ENCODE measurements at regions not wholly inside any gene's neighbourhood (a gene's known extent, or its start where the extent isn't known, plus 50 kb on each side); places are given as distances from the start of the nearest gene placed in this dataset.

- ATAC-seq (no peak), DNase-seq (no peak)
- no peaks in the 10 kb centered on the region for H3K36me3 ChIP-seq (ENCODE audit: low read depth)
- TF ChIP-seq CTCF (IDR thresholded peaks at IDR 0.05): no peak
- H3K4me3 ChIP-seq: no peak overlapping the region
- no peaks in the 10 kb centered on the region for H3K4me1 ChIP-seq (ENCODE audit: low read depth)
- H3K9me3 ChIP-seq: no peaks in the 10 kb centered on the region
- intact Hi-C loops (cut with DNase I, micrococcal nuclease): no loop called here
Observed at GRCh38 chr20:43294031-43294430, 104.3 kb upstream of the PTPRT start.

GRCh38 chr20:43293068-43293786 is 103.5 kb upstream of the PTPRT start:
- no peak for TF ChIP-seq CTCF (IDR thresholded peaks at IDR 0.05)
- intact Hi-C loops (cut with DNase I, micrococcal nuclease): no loop called here
- Histone ChIP-seq H3K4me1 (ENCODE audit: low read depth) (no peaks in the 10 kb centered on the region), H3K4me3 (no peak overlapping the region), H3K36me3 (ENCODE audit: low read depth) (no peaks in the 10 kb centered on the region), H3K9me3 (no peaks in the 10 kb centered on the region)
- no peak for DNase-seq
- no peak for ATAC-seq

GRCh38 chr20:43292222-43292621 is 102.5 kb upstream of the PTPRT start:
- Histone ChIP-seq H3K4me1 (ENCODE audit: low read depth) (no peaks in the 10 kb centered on the region), H3K4me3 (no peak overlapping the region), H3K36me3 (ENCODE audit: low read depth) (no peaks in the 10 kb centered on the region), H3K9me3 (no peaks in the 10 kb centered on the region)
- no peak for TF ChIP-seq CTCF (IDR thresholded peaks at IDR 0.05)
- intact Hi-C loops (cut with DNase I, micrococcal nuclease): no loop called here
- no peak for DNase-seq
- ATAC-seq: no peak

- H3K9me3 ChIP-seq: no peaks in the 10 kb centered on the region
- intact Hi-C loops (cut with DNase I, micrococcal nuclease): no loop called here
- no peaks in the 10 kb centered on the region for H3K36me3 ChIP-seq (ENCODE audit: low read depth)
- DNase-seq: no peak
- no peak overlapping the region for H3K4me3 ChIP-seq
- no peak for TF ChIP-seq CTCF (IDR thresholded peaks at IDR 0.05)
- no peaks in the 10 kb centered on the region for H3K4me1 ChIP-seq (ENCODE audit: low read depth)
- ATAC-seq: no peak
Observed at GRCh38 chr20:43287637-43288036, 97.9 kb upstream of the PTPRT start.

- no peak for TF ChIP-seq CTCF (IDR thresholded peaks at IDR 0.05)
- no peak for ATAC-seq
- H3K4me1 ChIP-seq (ENCODE audit: low read depth): no peaks in the 10 kb centered on the region
- H3K9me3 ChIP-seq: no peaks in the 10 kb centered on the region
- H3K4me3 ChIP-seq: no peak overlapping the region
- no peak for DNase-seq
- H3K36me3 ChIP-seq (ENCODE audit: low read depth): no peaks in the 10 kb centered on the region
- intact Hi-C loops (cut with DNase I, micrococcal nuclease): no loop called here
Observed at GRCh38 chr20:43285170-43285569, 95.5 kb upstream of the PTPRT start.

GRCh38 chr20:43284486-43284885 is 94.8 kb upstream of the PTPRT start:
- intact Hi-C loops (cut with DNase I, micrococcal nuclease): no loop called here
- Histone ChIP-seq H3K36me3 (ENCODE audit: low read depth) (no peaks in the 10 kb centered on the region), H3K9me3 (no peaks in the 10 kb centered on the region), H3K4me3 (no peak overlapping the region), H3K4me1 (ENCODE audit: low read depth) (no peaks in the 10 kb centered on the region)
- ATAC-seq (no peak), DNase-seq (no peak)
- no peak for TF ChIP-seq CTCF (IDR thresholded peaks at IDR 0.05)
